ENCODE measurements at regions not wholly inside any gene's neighbourhood (a gene's known extent, or its start where the extent isn't known, plus 50 kb on each side); places are given as distances from the start of the nearest gene placed in this dataset.
"Not testable (repeated sequence)": the region's sequence is repeated elsewhere in the genome, so short reads cannot be mapped to it uniquely, and the experiment has no call there.

DNA sequence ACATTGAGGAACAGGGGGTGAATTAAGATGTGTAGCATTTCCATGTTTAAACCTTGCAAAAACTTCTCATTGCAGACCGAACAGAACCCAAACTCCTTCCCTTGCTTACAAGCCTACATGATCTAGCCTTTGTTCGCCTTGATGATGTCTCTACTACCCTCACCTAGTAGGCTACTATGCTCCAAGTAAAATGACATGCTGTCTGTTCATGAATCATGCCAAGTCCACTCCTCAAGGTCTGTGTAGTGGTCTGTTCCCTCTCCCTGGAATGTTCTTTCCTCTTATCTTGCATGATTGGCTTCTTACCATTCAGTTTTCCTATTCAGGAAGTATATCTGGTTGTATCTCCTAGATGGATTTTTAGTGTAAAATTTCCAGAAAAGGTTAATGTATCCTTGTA, 4778.6 kb upstream of the OR11H1 start:
- not testable (repeated sequence) for TF ChIP-seq CHD2 (IDR thresholded peaks at IDR 0.05; ENCODE audit: borderline replicate concordance, low read depth, low read length)
- TF ChIP-seq, protein P1, sequence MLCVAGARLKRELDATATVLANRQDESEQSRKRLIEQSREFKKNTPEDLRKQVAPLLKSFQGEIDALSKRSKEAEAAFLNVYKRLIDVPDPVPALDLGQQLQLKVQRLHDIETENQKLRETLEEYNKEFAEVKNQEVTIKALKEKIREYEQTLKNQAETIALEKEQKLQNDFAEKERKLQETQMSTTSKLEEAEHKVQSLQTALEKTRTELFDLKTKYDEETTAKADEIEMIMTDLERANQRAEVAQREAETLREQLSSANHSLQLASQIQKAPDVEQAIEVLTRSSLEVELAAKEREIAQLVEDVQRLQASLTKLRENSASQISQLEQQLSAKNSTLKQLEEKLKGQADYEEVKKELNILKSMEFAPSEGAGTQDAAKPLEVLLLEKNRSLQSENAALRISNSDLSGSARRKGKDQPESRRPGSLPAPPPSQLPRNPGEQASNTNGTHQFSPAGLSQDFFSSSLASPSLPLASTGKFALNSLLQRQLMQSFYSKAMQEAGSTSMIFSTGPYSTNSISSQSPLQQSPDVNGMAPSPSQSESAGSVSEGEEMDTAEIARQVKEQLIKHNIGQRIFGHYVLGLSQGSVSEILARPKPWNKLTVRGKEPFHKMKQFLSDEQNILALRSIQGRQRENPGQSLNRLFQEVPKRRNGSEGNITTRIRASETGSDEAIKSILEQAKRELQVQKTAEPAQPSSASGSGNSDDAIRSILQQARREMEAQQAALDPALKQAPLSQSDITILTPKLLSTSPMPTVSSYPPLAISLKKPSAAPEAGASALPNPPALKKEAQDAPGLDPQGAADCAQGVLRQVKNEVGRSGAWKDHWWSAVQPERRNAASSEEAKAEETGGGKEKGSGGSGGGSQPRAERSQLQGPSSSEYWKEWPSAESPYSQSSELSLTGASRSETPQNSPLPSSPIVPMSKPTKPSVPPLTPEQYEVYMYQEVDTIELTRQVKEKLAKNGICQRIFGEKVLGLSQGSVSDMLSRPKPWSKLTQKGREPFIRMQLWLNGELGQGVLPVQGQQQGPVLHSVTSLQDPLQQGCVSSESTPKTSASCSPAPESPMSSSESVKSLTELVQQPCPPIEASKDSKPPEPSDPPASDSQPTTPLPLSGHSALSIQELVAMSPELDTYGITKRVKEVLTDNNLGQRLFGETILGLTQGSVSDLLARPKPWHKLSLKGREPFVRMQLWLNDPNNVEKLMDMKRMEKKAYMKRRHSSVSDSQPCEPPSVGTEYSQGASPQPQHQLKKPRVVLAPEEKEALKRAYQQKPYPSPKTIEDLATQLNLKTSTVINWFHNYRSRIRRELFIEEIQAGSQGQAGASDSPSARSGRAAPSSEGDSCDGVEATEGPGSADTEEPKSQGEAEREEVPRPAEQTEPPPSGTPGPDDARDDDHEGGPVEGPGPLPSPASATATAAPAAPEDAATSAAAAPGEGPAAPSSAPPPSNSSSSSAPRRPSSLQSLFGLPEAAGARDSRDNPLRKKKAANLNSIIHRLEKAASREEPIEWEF (IDR thresholded peaks at IDR 0.05; ENCODE audit: insufficient replicate concordance, low read depth, low read length), result not testable (repeated sequence)
- TF ChIP-seq, protein P2, sequence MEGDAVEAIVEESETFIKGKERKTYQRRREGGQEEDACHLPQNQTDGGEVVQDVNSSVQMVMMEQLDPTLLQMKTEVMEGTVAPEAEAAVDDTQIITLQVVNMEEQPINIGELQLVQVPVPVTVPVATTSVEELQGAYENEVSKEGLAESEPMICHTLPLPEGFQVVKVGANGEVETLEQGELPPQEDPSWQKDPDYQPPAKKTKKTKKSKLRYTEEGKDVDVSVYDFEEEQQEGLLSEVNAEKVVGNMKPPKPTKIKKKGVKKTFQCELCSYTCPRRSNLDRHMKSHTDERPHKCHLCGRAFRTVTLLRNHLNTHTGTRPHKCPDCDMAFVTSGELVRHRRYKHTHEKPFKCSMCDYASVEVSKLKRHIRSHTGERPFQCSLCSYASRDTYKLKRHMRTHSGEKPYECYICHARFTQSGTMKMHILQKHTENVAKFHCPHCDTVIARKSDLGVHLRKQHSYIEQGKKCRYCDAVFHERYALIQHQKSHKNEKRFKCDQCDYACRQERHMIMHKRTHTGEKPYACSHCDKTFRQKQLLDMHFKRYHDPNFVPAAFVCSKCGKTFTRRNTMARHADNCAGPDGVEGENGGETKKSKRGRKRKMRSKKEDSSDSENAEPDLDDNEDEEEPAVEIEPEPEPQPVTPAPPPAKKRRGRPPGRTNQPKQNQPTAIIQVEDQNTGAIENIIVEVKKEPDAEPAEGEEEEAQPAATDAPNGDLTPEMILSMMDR (IDR thresholded peaks at IDR 0.05 in 2 of 3, conservative IDR thresholded peaks at IDR 0.05 in 1 of 3; ENCODE audit: control insufficient read depth in 2 of 3, extremely low read depth in 1 of 3, insufficient read depth in 1 of 3, low read depth in 3 of 3, low read length in 3 of 3), result not testable (repeated sequence)

Data from GM12878 (cell line).